ENCODE measurements at regions not wholly inside any gene's neighbourhood (a gene's known extent, or its start where the extent isn't known, plus 50 kb on each side); places are given as distances from the start of the nearest gene placed in this dataset.

DNA sequence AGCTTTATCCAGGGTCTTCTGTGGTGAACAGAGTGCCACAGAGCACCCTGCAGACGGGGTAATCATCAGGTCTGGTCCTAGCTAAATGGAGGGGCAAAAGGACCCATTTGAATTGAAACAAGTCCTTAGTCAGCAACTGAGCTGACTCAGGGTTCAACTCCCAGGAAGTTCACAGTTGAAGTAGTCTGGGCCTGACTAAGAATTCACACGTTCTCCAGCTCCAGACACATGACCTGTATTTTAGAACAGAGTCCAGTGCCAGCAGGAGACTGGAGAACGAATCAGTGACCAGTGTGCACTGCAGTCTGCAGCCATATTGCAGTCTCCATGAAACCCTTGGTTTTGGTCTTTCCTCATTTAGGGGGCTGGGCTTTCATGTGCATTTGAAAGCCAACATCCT lies 85.2 kb downstream of the ELOVL4 start:
- TF ChIP-seq ZNF785 (tag by site-specific recombination; IDR thresholded peaks at IDR 0.05) (no peak), ZNF768 (tag by site-specific recombination; IDR thresholded peaks at IDR 0.05) (no peak)
